OCI-LY3 (cell line): ENCODE measurements at regions not wholly inside any gene's neighbourhood (a gene's known extent, or its start where the extent isn't known, plus 50 kb on each side); places are given as distances from the start of the nearest gene placed in this dataset.

Experiments used
- H2AFZ ChIP-seq: fragments of 200-600, 300-600 bp; shearing (Covaris generic); 2 replicates; pipeline ENCODE4 v1.6.0; 2014; ENCODE audit warnings: antibody characterized with exemption, low read depth, low read length
- H3K27ac ChIP-seq: fragments of 200-600, 300-600 bp; sonication (generic); 2 replicates; pipeline ENCODE4 v1.5.1; 2014; ENCODE audit warnings: mild to moderate bottlenecking, low read length, moderate library complexity, mixed read lengths
- H3K27me3 ChIP-seq: fragments of 200-600, 300-600 bp; sonication (generic); 2 replicates; pipeline ENCODE4 v1.6.1; 2014; ENCODE audit warnings: low read depth, low read length, mixed read lengths
- H3K36me3 ChIP-seq: fragments of 200-600, 300-600 bp; sonication (generic); replicated peaks from 2 replicates; pipeline ENCODE3; 2014; ENCODE audit warnings: low read depth, low read length, mixed read lengths
- H3K4me1 ChIP-seq: fragments of 300-600, 200-600 bp; sonication (generic); 2 replicates; pipeline ENCODE4 v1.6.1; 2014; ENCODE audit warnings: low read length, mixed read lengths
- H3K4me2 ChIP-seq: fragments of 200-600, 300-600 bp; sonication (generic); 2 replicates; pipeline ENCODE4 v1.6.1; 2014; ENCODE audit warnings: low read length, mixed read lengths
- H3K4me3 ChIP-seq: fragments of 300-600, 200-600 bp; sonication (generic); 2 replicates; pipeline ENCODE4 v1.5.1; 2014; ENCODE audit warnings: antibody characterized with exemption, mild to moderate bottlenecking, low read length, moderate library complexity
- H3K79me2 ChIP-seq: fragments of 300-600, 200-600 bp; shearing (Covaris generic); 2 replicates; pipeline ENCODE4 v1.6.1; 2014; ENCODE audit warnings: mild to moderate bottlenecking, low read length, mixed read lengths
- H3K9ac ChIP-seq: fragments of 300-600, 200-600 bp; shearing (Covaris generic); 2 replicates; pipeline ENCODE4 v1.6.0; 2014; ENCODE audit warnings: mild to moderate bottlenecking, low read length, moderate library complexity
- H3K9me3 ChIP-seq: fragments of 200-600, 300-600 bp; shearing (Covaris generic); 2 replicates; pipeline ENCODE4 v1.6.1; 2014; ENCODE audit warnings: low read length, mixed read lengths; ENCODE audit not compliant: insufficient read depth
- H4K20me1 ChIP-seq: fragments of 200-600, 300-600 bp; sonication (generic); 2 replicates; pipeline ENCODE4 v1.6.1; 2016; ENCODE audit warnings: low read length, mixed read lengths; ENCODE audit not compliant: insufficient read depth
- EZH2phosphoT487 ChIP-seq: fragments of 200-600 bp; shearing (Covaris generic); IDR thresholded peaks from 2 replicates; pipeline ENCODE4 v1.6.1; 2018; ENCODE audit warnings: antibody characterized with exemption, mixed run types, low read depth
- TF ChIP-seq, protein P1 (sequence below): fragments of 200-600, 300-600 bp; sonication (generic); IDR thresholded peaks from 2 replicates; pipeline ENCODE4 v1.5.1; 2014; ENCODE audit warnings: antibody characterized with exemption, low read length, low read depth

DNA sequence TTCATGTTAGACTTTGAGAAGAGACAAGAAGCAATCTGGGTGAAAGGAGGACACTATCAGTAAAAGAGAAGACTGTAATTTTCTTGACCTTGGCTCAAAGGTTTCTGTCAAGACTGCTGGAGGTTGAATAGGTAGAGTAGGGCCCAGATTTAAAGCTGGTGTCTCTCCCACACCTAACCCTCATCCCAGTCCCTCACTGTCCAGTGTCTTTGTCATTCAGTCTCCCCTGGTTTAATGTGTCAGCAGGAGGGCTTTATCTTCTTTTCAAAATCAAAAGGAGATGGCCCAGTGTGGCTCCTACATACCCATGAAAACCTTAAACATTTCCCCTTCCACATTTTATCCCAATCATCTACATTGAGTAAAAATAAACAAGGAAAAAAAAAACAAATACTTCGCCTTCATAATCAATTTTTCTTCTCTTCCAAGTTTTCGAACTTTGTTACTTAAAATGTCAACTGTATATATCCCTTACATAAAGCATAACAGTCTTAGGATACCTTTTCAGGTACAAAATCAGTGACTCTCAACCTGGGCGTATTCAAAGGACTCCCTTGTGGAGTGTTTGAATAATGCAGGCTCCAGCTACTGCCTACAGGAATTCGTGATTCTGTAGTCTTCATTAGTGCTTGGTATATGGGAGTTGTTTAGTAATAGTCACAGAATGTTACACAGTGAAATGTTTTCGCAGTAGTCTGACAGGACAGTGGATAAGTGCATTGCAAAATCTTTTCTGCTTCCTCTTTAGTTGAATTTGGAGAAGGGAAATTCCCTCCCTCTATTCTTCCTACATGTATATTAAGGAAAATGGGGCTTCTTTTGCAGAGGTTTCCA lies 87.2 kb downstream of the FAT3 start:
- no peaks in the 10 kb centered on the region for H3K36me3 ChIP-seq
- no peak overlapping the region for H3K9ac ChIP-seq
- H3K4me3 ChIP-seq, result no peak overlapping the region
- no peaks in the 10 kb centered on the region for H3K4me1 ChIP-seq
- TF ChIP-seq, protein P1, sequence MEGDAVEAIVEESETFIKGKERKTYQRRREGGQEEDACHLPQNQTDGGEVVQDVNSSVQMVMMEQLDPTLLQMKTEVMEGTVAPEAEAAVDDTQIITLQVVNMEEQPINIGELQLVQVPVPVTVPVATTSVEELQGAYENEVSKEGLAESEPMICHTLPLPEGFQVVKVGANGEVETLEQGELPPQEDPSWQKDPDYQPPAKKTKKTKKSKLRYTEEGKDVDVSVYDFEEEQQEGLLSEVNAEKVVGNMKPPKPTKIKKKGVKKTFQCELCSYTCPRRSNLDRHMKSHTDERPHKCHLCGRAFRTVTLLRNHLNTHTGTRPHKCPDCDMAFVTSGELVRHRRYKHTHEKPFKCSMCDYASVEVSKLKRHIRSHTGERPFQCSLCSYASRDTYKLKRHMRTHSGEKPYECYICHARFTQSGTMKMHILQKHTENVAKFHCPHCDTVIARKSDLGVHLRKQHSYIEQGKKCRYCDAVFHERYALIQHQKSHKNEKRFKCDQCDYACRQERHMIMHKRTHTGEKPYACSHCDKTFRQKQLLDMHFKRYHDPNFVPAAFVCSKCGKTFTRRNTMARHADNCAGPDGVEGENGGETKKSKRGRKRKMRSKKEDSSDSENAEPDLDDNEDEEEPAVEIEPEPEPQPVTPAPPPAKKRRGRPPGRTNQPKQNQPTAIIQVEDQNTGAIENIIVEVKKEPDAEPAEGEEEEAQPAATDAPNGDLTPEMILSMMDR, result no peak
- no peak for TF ChIP-seq EZH2phosphoT487
- no peak overlapping the region for H3K27ac ChIP-seq
- no peaks in the 10 kb centered on the region for H3K9me3 ChIP-seq
- H3K4me2 ChIP-seq, result no peak overlapping the region
- no peaks in the 10 kb centered on the region for H3K79me2 ChIP-seq
- no peaks in the 10 kb centered on the region for H3K27me3 ChIP-seq
- H4K20me1 ChIP-seq, result no peaks in the 10 kb centered on the region
- no peak overlapping the region for H2AFZ ChIP-seq

DNA sequence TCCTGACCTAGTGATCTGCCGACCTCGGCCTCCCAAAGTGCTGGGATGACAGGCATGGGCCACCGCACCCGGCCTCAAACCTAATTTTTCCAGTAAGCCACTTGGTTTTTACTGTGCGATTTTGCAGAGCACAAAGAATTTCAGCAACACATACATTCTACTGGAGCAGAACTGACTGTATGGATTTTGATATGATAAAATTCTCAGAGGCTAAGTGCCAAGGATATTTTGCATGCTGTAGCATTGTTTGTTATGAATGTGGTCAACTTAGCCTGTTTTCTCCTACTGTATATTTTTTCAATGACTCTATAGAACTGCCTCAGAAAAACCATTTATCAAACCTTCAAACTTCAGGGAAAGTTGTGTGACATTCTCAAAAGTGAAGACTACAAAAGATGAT lies 89.2 kb downstream of the FAT3 start:
- H3K9me3 ChIP-seq, result no peaks in the 10 kb centered on the region
- no peaks in the 10 kb centered on the region for H3K4me1 ChIP-seq
- no peak overlapping the region for H3K27ac ChIP-seq
- no peak overlapping the region for H3K4me3 ChIP-seq
- TF ChIP-seq EZH2phosphoT487, result no peak
- TF ChIP-seq, protein P1, result no peak
- H3K36me3 ChIP-seq, result no peaks in the 10 kb centered on the region
- H3K27me3 ChIP-seq, result no peaks in the 10 kb centered on the region
- no peaks in the 10 kb centered on the region for H3K79me2 ChIP-seq
- no peak overlapping the region for H2AFZ ChIP-seq
- H3K9ac ChIP-seq, result no peak overlapping the region
- no peak overlapping the region for H3K4me2 ChIP-seq
- H4K20me1 ChIP-seq, result no peaks in the 10 kb centered on the region

DNA sequence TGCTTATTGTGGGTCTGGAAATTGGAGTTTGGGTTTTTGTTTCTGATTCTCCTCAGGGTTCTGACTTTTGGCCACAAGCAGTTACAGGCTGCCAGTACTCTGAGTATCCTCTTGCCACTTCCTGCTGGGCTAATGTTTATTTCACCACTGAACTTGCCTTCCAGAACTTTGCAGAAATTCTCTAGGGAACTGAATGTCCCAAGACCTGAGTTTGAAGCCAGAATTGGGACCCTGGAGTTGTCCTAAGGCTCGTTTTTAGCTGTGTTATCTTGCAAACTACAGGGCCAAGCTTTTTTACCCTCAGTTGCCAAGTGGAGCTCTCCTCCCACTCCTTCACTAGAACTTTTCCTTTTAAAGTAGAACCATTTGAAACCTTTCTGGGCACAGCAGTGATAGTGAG lies 89.9 kb downstream of the FAT3 start:
- Histone ChIP-seq H3K79me2 (no peaks in the 10 kb centered on the region), H4K20me1 (no peaks in the 10 kb centered on the region), H3K9me3 (no peaks in the 10 kb centered on the region), H3K9ac (no peak overlapping the region), H3K36me3 (no peaks in the 10 kb centered on the region), H3K27me3 (no peaks in the 10 kb centered on the region), H2AFZ (no peak overlapping the region), H3K4me3 (no peak overlapping the region), H3K27ac (no peak overlapping the region), H3K4me1 (no peaks in the 10 kb centered on the region), H3K4me2 (no peak overlapping the region)
- TF ChIP-seq EZH2phosphoT487, result no peak
- TF ChIP-seq, protein P1, result no peak

DNA sequence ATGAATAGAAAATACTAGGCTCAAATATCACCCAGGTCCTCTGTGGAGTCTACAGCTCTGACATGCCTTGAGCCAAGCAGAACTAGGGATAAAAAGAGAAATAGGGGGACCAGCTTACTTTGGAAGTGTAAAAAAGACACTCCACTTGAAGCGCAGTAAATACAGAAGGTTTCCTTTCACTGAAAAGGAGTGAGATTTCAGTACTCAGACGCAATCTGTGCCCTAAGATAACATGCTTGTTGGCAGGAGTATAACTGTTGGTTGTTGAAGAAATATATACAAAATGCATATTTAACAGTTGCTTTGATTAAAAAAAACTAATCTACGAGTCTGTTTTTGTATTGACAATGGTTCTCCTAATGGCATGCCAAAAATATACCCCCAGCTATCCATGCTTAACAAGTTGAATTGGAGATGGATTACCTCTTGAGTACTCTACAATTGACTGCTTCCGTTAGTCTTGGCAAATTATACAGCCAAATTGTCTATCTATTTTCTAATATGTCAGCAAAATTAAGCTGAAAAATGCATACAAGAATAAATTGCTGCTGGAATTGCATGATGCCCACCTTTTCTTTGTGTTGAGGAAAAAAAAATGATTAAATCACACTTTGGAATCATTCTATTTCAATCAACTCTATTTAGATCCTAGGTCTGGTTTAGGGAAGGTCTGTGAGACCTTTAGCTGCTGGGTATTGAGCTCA lies 91.6 kb downstream of the FAT3 start:
- Histone ChIP-seq H3K9me3 (no peaks in the 10 kb centered on the region), H3K9ac (no peak overlapping the region), H3K4me3 (no peak overlapping the region), H4K20me1 (no peaks in the 10 kb centered on the region), H3K79me2 (no peaks in the 10 kb centered on the region), H3K4me1 (no peaks in the 10 kb centered on the region), H2AFZ (no peak overlapping the region), H3K27me3 (no peaks in the 10 kb centered on the region), H3K36me3 (no peaks in the 10 kb centered on the region), H3K27ac (no peak overlapping the region), H3K4me2 (no peak overlapping the region)
- TF ChIP-seq EZH2phosphoT487, result no peak
